Activated CD4-positive, CD25-positive, alpha-beta regulatory T cell treated with anti-CD3 and anti-CD28 coated beads, Interleukin-2, amount 50 U/mL, for 16 hours (primary cell): ENCODE measurements at regions not wholly inside any gene's neighbourhood (a gene's known extent, or its start where the extent isn't known, plus 50 kb on each side); places are given as distances from the start of the nearest gene placed in this dataset.

Experiments
- DNase-seq: peaks from one replicate; pipeline ENCODE4 v3.0.0-alpha.2; 2020; ENCODE audit warnings: low read depth, low spot score

DNA sequence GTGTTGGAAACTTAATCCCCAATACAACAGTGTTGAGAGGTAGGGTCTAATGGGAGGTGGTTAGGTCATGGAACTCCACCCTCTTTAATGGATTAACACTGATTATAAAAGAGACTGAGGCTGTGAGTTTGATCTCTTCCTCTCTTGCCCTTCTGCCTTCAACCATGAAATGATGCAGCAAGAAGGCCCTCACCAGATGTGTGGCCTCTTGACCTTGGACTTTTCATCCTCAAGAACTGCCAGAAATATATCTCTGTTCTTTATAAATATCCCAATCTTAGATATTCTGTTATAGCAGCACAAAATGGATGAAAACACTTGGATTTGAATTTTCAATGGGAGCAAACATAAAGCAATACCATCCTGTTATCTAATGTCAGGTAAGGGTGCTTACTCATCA lies 67.6 kb downstream of the NMUR2 start:
- no peak for DNase-seq

DNA sequence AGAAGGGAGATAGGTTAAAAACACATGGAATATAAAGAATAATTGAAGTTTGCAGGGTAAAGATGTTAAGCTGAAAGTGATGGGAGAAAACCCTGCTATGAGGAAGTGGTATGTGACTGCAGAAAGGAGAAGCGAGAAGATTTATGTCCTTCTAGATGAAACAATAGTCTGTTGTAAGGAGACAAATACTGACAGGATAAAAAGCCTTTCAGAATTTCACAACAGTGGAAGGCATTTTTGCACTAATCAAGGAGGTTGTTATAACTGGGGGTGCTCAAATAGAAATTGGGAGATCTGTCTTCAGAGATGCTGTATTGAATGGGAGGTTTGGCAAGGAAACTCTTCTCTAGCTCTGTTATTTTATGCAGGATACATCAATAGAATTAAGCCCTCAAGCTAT lies 69.6 kb downstream of the NMUR2 start:
- no peak for DNase-seq

DNA sequence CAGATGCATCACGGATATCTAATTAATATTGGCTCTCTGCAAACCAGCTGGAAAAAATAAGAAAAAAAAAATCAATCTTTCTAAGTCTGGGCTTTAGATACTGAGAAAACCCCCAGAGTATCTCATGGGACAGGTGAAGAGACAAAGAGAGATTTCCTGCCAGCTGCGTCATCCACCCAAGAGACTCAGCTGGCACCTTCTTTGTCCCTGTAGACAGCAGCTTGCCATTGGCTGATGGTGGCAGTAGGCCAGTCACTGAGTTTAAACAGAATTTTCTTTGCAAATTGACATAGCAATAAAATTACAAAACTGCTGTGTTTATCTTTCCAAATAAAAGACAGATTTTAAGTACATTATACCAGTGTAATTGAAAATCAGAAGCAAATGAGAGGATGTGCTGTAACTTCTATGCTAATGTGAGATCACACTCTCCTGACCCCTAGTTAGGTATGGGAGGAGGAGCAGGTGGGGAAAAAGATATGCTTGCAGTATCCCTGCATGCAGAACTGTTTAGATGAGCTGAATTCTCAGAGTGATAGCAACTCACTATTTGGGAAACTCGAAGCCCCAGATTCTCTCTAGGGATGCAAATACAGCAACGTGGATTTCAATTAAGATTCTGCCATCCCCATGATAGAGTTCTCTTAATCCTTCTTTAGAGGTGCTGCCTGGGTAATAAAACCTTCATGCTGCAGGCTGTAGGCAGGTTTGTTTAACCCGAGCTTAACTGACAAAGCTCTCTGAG lies 72.2 kb downstream of the NMUR2 start:
- DNase-seq, result no peak

DNA sequence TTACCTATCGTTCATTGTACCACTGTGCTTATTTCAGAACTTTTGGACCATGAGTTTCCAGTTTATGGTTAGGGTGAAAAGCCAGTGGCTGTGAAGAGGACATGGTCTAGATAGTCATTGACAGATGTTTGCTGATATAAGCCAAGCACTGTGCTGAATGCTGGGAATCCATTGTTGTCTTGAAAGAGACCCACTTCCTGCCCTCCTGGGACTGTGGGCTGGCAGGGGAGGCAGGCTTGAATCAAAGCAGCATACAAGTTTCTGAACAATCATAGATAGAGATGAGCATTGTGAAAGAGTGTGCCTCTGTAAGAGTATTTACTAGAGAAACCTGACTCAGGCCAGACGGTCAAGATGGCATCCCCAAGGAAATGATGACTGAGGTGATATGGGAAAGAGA lies 73.4 kb downstream of the NMUR2 start:
- DNase-seq, result no peak

DNA sequence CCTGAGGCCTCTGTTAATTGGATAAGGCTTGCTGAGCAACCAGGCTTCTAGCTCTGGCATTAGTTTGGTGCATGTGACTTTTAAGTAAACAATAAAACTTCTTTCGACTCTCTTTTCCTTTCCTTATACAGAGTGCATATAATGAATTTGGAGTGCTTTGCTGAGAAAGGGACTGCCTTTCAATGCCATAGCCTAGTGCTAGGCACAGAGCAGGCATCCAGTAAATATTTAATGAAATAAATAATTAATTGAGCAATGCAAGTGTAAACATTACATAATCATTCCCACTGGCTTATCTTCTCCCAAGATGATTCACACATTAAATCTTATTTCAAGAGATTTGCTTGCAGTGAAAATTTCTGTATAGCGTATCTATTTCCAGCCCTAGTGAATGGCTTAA lies 74.1 kb downstream of the NMUR2 start:
- no peak for DNase-seq

DNA sequence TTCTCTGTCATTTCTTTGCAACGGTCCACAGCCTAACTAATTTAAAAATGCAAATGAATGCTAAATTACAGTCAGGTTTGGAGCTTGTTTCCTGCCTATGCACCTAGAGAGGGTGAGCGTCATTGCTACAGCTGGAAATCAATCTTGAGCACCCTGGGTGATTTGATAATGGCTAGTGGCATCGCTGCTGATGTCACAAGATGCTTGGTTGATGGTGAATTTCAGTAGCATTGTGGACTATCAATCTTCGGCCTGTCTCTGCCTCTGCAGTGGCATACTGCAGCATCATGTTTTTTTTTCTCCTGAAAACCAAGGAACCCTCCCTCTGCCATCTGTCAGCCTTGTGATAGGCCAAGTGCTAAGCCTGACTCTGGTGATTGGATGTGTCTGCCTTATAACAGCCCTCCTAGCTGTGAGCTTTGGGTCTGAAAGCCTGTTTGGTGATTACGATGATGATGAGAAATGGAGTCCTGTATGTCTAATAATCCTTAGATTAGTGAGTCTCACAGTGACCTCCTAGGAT lies 75.3 kb downstream of the NMUR2 start:
- DNase-seq, result no peak

DNA sequence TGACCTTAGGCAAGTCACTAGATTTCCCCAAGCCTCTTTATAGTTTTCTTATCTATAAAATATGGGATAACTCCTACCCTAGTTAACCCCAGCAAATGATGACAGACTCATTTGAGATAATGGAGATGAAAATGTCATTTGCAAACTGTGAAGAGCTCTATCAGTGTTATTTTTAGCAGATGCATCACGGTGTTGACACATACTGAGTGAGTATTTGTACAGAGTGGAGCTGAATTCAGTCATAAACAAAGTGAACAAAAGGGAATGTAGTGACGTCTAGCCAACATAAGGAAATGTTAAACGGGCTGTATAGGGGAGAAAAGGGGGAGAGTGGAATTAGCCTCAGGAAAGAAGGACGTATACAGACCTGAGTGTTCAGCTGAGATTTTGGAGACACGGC lies 75.9 kb downstream of the NMUR2 start:
- no peak for DNase-seq

DNA sequence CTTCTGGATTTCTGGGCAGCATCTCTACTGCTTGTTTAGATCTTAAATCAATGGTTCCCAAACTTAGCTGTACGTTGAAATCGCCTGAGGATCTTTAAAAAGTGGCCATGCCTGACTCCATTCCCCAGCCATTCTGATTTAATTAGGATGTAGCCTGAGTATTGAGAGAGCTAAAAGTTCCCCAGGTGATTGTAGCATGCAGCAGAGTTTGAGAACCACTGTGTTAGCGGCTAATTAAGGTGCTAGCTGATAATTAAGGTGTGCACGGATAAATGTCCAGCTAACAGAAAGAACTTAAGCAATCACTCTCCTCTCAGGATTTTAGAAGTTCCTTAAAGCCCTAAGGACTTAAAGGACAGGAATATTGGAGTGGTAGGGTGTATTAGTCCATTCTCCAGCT lies 89.1 kb downstream of the NMUR2 start:
- DNase-seq, result no peak

DNA sequence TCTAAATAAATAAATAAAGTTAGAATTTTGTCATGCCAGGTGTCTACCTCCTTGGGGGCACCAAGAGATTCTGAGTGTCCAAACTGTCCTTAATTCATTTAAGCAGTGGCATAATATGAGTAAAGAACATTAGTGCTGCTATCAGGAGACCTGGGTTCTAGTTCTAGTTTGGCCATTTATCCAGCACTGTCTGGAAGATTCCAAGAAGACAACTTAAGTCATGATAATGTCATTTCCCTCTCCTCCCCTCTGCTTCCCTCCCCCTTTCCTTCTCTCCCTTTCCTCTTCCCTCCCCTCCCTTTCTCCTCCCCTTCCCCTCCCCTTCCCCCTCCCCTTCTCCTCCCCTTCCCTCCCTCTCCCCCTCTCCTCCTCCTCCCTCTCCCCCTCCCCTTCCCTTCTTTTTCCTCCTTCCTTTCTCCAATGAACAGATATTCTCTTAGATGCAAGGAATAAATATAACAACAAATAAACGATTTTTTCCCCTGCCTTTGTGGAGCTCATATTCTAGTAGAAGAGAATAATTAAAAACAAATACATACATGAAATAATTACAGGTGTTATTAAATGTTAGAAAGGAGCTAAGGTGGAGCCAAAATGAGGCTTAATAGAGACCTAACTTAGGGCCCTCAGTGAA lies 90.8 kb downstream of the NMUR2 start:
- DNase-seq, result no peak

DNA sequence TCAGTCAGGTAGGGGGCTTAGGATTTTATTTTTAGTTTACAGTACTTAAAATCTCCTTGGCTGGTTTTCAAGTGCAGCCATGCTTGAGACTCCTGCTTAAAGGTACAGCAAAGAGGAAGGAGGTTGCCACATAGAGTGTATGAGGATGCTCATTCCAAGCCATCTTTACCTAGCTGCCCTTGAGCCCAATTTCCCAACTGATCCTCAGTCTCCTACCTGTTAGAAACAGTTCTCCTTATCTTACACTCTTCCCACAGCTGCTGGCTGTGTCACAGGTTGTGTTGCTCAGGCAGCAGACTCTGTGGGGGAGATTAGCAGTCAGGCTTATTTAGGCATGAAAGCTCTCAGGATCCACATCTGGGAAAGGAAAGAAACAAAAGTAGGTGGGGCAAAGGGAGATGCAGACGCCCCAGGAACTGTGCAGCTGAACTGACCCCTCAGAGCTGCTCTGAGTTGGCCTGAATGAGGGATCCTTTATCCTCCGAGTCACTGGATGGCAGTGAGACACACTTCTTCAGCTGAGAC lies 95.1 kb downstream of the NMUR2 start:
- DNase-seq, result no peak

DNA sequence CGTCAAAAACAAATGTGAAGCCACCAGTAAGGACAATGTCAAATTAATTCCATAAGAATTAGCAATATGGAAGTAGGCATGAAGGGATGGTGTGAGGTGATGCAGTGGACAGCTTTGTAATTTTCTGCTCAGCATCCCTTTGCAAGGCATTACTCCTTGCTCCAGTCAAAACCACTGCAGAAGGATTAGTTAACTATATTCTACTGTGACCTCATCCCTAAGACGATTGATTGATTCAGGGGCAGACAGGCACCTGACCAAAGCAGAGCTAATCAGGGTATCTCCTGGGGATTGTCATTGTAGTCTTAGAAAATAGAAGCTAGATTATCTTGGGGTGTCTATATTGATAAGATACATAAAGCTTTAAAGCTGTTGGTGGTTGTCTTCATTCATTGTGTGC lies 98.7 kb downstream of the NMUR2 start:
- no peak for DNase-seq

DNA sequence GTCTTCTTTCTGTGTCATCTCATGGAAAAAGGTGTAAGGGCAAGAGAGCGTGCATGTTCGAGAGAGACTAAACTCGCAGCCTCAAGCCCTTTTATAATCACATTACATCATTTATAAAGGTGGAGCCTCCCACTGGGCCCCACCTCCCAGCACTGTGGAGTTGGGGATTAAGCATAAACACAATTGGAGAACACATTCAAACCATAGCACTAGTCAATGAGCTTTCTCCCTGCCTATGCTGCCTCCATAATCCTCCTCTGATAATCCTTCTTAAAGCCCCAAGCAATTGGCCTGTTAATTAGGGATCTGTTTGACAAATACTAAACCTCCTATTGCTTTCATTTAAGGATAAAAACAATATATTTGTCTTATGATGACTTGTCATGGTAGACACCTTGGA lies 99.6 kb downstream of the NMUR2 start:
- no peak for DNase-seq

DNA sequence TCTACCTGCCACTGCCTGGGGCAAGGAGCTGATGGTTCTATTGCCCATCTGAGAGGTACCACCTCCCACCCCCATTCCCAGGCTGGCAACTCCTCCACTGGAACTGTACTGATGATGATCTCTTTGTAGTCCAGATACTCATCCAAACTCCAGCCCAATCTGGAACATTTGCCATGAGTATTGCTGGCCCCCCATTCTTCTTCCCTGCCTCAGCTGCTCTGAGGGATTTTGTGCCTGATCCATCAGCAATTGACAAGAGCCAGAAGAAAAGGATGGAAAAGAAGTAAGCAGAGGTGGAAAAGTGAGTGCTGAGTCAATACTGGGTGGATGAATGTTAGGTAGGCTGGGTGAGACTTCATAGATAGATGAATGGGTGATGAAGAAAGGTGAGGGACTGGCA lies 101.2 kb downstream of the NMUR2 start:
- no peak for DNase-seq

DNA sequence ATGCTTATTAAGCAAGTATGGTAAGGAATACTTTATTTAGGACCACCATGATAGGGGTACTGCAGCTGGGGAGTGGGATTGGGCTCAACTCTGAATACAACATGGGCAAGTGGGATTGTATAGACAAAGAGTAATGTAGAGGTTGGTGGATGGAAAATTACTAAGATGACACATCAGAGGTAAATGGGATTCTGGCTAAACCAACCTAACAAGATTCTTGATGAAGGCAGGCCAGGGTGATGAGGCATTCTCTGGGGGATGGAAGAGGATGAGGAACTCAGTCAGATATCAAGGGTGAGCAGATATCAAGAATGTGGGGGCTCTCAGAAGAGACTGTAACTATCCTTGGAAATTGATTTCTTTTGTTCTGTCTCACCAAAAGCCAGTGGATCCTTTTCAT lies 107.2 kb downstream of the NMUR2 start:
- no peak for DNase-seq

DNA sequence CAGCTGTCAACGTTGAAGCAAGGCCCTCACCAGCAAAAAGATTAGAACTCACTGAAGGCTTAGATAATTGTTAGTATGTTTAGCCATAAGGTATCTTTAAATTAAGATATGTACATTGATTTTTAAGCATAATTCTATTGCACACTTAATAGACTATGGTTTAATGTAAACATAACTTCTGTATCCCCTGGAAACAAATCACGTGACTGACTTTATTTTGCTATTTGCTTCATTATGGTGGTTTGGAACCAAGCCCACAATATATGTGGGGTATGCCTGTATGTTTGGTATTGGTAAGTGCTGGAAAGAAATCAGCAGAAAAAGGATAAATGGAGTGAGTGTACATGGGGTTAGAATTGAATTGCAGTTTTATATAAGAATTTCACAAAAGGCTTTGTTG lies 111.9 kb downstream of the NMUR2 start:
- DNase-seq, result no peak

DNA sequence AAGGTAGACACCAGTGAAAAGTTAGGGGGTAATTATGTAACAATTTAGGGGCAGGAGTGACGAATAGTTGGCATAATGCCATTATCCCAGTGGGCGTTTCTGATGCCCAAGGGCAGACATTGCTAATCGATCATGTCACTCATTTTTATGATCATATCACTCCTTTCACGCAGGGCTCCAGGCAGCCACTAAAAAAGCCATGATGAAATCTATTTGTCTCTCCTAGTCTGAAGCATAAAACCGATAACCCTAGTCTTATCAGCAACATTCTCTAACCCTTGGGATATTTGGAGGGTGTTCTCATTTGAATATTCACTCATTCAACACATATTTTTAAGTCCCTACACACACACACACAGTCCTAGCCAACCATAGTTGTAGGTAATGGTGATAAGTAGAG lies 114.9 kb downstream of the NMUR2 start:
- no peak for DNase-seq

DNA sequence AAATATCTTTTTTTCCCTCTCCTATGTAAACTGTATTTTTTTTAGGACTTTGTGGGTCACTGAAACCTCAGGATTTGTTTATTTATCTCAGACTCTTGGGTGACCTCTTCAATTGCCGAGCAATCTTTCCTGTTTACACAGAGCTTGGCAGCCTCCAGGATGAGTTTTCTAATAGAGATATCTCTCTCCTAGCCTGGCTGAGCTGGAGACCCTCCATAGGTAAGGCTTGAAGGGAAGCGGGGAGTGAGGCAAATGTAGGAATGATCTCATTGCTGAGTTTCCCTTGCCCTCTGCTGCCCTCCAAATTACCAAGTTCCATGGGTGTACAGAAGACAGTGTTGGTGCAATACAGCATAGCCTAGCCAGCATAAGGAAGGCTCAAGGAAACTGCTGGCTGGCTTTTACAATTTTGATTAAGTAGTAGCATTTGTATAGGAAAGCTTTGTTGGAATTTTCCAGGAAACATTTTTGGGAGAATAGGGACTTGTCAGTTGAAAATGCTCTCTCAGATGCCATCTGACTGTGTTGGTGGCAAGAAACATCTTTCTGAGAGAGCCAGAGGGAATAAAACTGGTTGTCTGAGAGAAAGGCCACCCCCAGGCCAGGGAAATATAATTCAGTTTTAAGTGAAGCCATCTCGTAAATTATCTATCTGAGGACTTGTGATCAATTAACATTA lies 116.0 kb downstream of the NMUR2 start:
- no peak for DNase-seq

DNA sequence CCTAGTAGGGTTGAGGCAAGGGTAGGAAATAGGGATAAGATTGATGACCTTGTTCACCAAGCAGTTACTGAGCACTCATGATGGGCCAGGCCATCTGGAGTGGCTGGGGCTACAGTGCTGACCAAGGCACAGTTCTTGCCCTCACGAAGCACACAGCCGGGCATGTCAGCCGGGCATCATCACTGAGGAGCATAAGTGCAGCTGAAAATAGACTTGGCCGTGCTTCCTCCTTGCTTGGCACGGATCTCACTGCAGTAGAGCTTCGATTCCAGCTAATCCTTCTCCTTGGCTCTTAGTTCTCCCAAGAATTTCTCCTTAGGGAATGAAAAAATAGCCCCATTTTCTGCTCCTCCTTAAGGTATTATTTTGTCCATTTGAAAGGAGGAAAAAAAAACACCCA lies 116.6 kb downstream of the NMUR2 start:
- DNase-seq, result no peak

DNA sequence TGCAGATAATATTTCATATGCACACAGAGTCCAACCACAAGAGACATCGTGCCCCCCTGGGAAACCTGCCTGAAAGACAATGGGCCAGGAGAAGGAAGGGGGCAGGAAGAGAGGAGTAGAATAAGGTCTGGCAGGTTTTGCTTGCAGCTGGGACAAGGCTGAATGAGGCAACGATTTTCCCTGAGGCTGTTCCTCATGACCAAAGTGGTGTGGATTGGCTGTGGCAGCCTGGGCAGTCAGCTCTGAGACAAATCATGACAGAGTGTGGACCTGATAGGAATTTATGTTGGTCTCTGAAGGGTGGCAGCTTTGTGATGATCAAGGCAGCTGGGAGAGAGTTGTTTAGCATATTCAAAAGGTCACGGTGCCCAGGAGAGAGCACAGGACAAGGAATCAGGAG lies 119.3 kb downstream of the NMUR2 start:
- DNase-seq, result no peak

DNA sequence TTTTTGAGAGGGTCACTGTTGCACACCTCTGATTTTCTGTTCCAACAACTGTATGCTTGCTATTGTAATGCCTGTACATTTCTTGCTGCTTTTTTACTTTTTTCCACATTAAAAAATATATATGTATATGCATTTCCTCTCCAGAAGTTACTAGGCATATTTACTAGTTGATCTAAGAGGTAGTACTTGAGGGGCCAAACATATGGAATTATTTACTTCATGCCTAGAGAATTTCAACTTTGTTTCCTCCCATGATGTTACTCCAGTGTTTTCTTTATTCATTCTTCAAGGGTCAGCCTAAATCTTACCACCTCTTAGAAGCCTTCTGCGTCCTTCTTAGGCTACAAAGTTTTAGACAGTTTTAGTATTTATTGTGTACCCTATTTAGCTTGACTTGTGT lies 122.7 kb downstream of the NMUR2 start:
- DNase-seq, result no peak

DNA sequence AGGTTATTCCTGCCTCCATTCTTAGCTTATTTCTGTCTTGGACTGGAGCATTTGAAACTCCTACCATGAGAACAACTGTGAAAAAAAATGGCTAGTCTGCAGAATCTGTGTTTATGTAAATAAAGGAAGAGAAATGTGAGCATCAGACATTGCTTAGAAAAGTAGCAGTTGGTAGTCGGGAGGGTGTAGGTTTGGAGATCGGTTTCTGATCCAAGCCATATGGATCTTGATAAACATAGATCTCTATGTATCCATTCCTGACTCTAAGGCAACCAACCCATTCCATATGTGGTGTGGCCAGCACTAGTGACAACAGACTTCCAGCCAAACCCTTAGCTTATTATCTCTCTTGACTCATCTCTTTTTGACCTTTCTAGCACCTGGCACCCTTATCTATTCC lies 127.1 kb downstream of the NMUR2 start:
- DNase-seq, result no peak

DNA sequence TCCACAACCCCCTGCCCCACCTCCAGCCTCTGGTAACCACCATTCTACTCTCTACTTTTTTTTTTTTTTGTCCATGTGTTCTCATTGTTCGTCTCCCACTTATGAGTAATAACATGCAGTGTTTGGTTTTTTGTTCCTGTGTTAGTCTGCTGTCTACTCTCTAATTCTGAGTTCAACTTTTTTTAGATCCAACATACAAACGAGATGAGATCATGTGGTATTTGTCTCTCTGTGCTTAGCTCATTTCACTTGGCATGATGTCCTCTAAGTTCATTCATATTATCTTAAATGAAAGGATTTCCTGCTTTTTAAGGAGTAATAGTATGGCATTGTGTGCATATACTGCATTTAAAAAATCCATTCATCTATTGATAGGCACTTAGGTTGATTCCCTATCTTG lies 130.9 kb downstream of the NMUR2 start:
- no peak for DNase-seq

DNA sequence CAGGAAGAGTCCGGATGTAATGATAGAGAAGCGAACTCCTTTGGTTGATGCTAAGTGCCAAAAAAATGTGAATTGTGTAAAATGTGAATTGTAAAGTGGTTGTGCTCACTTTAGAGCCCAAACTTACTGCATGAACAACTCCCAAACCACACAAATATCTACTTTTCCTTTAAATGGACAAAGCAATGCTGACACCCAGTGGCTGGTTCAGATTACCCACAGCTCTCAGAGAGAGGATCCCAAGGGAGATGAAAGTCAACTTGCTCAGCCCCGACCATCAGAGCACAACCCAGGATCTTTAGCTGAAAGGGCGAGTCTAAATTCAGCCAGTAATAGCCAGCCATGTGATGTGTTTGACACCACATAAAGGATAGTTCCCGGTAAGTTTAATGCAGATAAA lies 133.7 kb downstream of the NMUR2 start:
- no peak for DNase-seq
